H1 (cell line): ENCODE measurements at regions not wholly inside any gene's neighbourhood (a gene's known extent, or its start where the extent isn't known, plus 50 kb on each side); places are given as distances from the start of the nearest gene placed in this dataset.

Source experiments
- CTCF ChIA-PET: fragments of 300-600 bp; sonication (Branson Sonifier 250); formaldehyde crosslinking; loops from one replicate; lab custom pipeline; 2021; ENCODE audit not compliant: partially characterized antibody; lab: Charles Lee
- POLR2A ChIA-PET: fragments of 300-600 bp; sonication (Branson Sonifier 250); formaldehyde crosslinking; loops from one replicate; lab custom pipeline; 2021; ENCODE audit warnings: inconsistent platforms; ENCODE audit not compliant: partially characterized antibody; lab: Charles Lee
- DNase-seq, 2 experiments: peaks; one replicate each; pipeline versions ENCODE4 v3.0.0 to v3.0.0-alpha.2; 2010 to 2022; ENCODE audit warnings: low spot score in 2 of 2, low read depth in 1 of 2, mixed read lengths in 1 of 2
- FAIRE-seq: peaks from 2 replicates; lab custom pipeline; 2011; peaks lifted over from hg19 to GRCh38; lab: Jason Lieb, UNC
- H2AFZ ChIP-seq: 2 replicates; pipeline ENCODE4 v1.8.1; 2012; ENCODE audit warnings: low read length, inconsistent platforms
- H2AK5ac ChIP-seq: 2 replicates; pipeline ENCODE4 v1.6.1; 2013; ENCODE audit warnings: low read depth, low read length
- H2BK120ac ChIP-seq: replicated peaks from 2 replicates; pipeline ENCODE3; 2013; ENCODE audit warnings: low read depth, low read length, inconsistent platforms
- H2BK12ac ChIP-seq: 2 replicates; pipeline ENCODE4 v1.6.1; 2013; ENCODE audit warnings: low read depth, low read length
- H2BK15ac ChIP-seq: 2 replicates; pipeline ENCODE4 v1.6.1; 2013; ENCODE audit warnings: low read length
- H2BK20ac ChIP-seq: 2 replicates; pipeline ENCODE4 v1.6.1; 2013; ENCODE audit warnings: low read length
- H2BK5ac ChIP-seq: 2 replicates; pipeline ENCODE4 v1.6.1; 2013; ENCODE audit warnings: low read depth, low read length
- H3K14ac ChIP-seq: 2 replicates; pipeline ENCODE4 v1.6.1; 2013; ENCODE audit warnings: inconsistent platforms; ENCODE audit not compliant: insufficient read length
- H3K18ac ChIP-seq: 2 replicates; pipeline ENCODE4 v1.6.1; 2013; ENCODE audit warnings: low read length; ENCODE audit errors: extremely low read depth
- H3K23ac ChIP-seq: 2 replicates; pipeline ENCODE4 v1.6.1; 2013; ENCODE audit warnings: inconsistent platforms; ENCODE audit not compliant: insufficient read length
- H3K23me2 ChIP-seq: 2 replicates; pipeline ENCODE4 v1.6.1; 2013; ENCODE audit warnings: low read depth, low read length
- H3K27ac ChIP-seq: 2 replicates; pipeline ENCODE4 v1.6.1; 2011; ENCODE audit warnings: low read depth, low read length, inconsistent platforms
- H3K27me3 ChIP-seq, 4 experiments: replicated peaks in 1 of 4; 1 replicate in 1 of 4; 2 replicates in 3 of 4; pipeline versions ENCODE4 v1.6.1 to v1.8.1; 2011 to 2013; ENCODE audit warnings: low read length in 3 of 4, mild to moderate bottlenecking in 3 of 4, inconsistent platforms in 2 of 4, mixed read lengths in 2 of 4, moderate library complexity in 1 of 4; ENCODE audit not compliant: control insufficient read depth in 3 of 4, insufficient read depth in 3 of 4; ENCODE audit errors: extremely low read depth in 1 of 4
- H3K36me3 ChIP-seq, 4 experiments: 2 replicates each; pipeline versions ENCODE4 v1.6.1 to v1.8.1; 2011 to 2013; ENCODE audit warnings: mild to moderate bottlenecking in 4 of 4, low read length in 3 of 4, moderate library complexity in 2 of 4, control low read depth in 1 of 4, inconsistent platforms in 1 of 4; ENCODE audit not compliant: insufficient read depth in 4 of 4, control insufficient read depth in 2 of 4
- H3K4ac ChIP-seq: replicated peaks from 2 replicates; pipeline ENCODE3; 2013; ENCODE audit warnings: low read length, low read depth, mixed read lengths, inconsistent platforms; ENCODE audit not compliant: insufficient read length
- H3K4me1 ChIP-seq, 4 experiments: replicated peaks in 1 of 4; 1 replicate in 1 of 4; 2 replicates in 3 of 4; pipeline versions ENCODE4 v1.6.1 to v1.8.1; 2011 to 2013; ENCODE audit warnings: low read length in 3 of 4, inconsistent platforms in 2 of 4, mixed read lengths in 1 of 4; ENCODE audit not compliant: insufficient read depth in 4 of 4, control insufficient read depth in 3 of 4
- H3K4me2 ChIP-seq, 2 experiments: 2 replicates each; pipeline versions ENCODE4 v1.6.1 to v1.8.1; 2011 to 2013; ENCODE audit warnings: low read depth in 2 of 2, low read length in 2 of 2, control low read depth in 1 of 2, inconsistent platforms in 1 of 2, mild to moderate bottlenecking in 1 of 2; ENCODE audit not compliant: insufficient read depth in 1 of 2
- H3K4me3 ChIP-seq, 4 experiments: fragments of 200-600, 300-600 bp in 1 of 4; sonication (generic), shearing (Covaris generic), sonication (Bioruptor Twin) in 1 of 4; 2 replicates each; pipeline versions ENCODE4 v1.5.1 to v1.8.1; 2011 to 2016; ENCODE audit warnings: low read length in 4 of 4, low read depth in 3 of 4, control low read depth in 2 of 4, inconsistent platforms in 2 of 4, mild to moderate bottlenecking in 2 of 4, mixed read lengths in 1 of 4, moderate library complexity in 1 of 4; ENCODE audit not compliant: insufficient read depth in 2 of 4; ENCODE audit errors: extremely low read depth in 1 of 4
- H3K56ac ChIP-seq: replicated peaks from 2 replicates; pipeline ENCODE3; 2013; ENCODE audit warnings: low read depth, mild to moderate bottlenecking, mixed read lengths, low read length, inconsistent platforms; ENCODE audit not compliant: insufficient read length
- H3K79me1 ChIP-seq: 2 replicates; pipeline ENCODE4 v1.6.1; 2013; ENCODE audit warnings: low read depth, low read length, control low read depth
- H3K79me2 ChIP-seq, 2 experiments: 2 replicates each; pipeline versions ENCODE4 v1.6.1 to v1.8.1; 2012 to 2013; ENCODE audit warnings: low read length in 2 of 2, mild to moderate bottlenecking in 2 of 2, inconsistent platforms in 1 of 2; ENCODE audit not compliant: insufficient read depth in 2 of 2, control insufficient read depth in 1 of 2
- H3K9ac ChIP-seq, 4 experiments: replicated peaks in 1 of 4; 1 replicate in 1 of 4; 2 replicates in 3 of 4; pipeline versions ENCODE4 v1.6.1 to v1.8.1; 2011 to 2013; ENCODE audit warnings: low read depth in 3 of 4, low read length in 3 of 4, control low read depth in 2 of 4, mild to moderate bottlenecking in 2 of 4, moderate library complexity in 2 of 4, inconsistent platforms in 1 of 4; ENCODE audit errors: extremely low read depth in 1 of 4
- H3K9me3 ChIP-seq, 2 experiments: 2 replicates each; pipeline versions ENCODE4 v1.6.1 to v1.8.1; 2012 to 2013; ENCODE audit warnings: mild to moderate bottlenecking in 2 of 2, moderate library complexity in 2 of 2, control low read depth in 1 of 2, inconsistent platforms in 1 of 2, low read depth in 1 of 2, low read length in 1 of 2, mixed read lengths in 1 of 2; ENCODE audit not compliant: insufficient read depth in 2 of 2
- H4K20me1 ChIP-seq, 2 experiments: replicated peaks in 1 of 2; 2 replicates each; pipeline versions ENCODE3 to v1.8.1; 2011 to 2013; ENCODE audit warnings: inconsistent platforms in 2 of 2, low read length in 2 of 2, mild to moderate bottlenecking in 1 of 2; ENCODE audit not compliant: insufficient read depth in 2 of 2, control insufficient read depth in 1 of 2
- H4K5ac ChIP-seq: 2 replicates; pipeline ENCODE4 v1.6.1; 2013; ENCODE audit warnings: low read length, low read depth, mixed read lengths, inconsistent platforms; ENCODE audit not compliant: insufficient read length
- H4K8ac ChIP-seq: 2 replicates; pipeline ENCODE4 v1.8.0; 2013; ENCODE audit warnings: mild to moderate bottlenecking, moderate library complexity, low read length, inconsistent platforms; ENCODE audit not compliant: insufficient read depth; ENCODE audit errors: extremely low read depth
- H4K91ac ChIP-seq: replicated peaks from 2 replicates; pipeline ENCODE3; 2013; ENCODE audit warnings: low read length, mixed read lengths, inconsistent platforms; ENCODE audit not compliant: insufficient read length
- BRCA1 ChIP-seq: IDR thresholded peaks from 2 replicates; pipeline ENCODE4 v1.6.1; 2012; ENCODE audit warnings: low read depth, low read length, improper control_type of control experiment
- RBBP5 ChIP-seq: IDR thresholded peaks from 2 replicates; pipeline ENCODE4 v1.7.1; 2012; ENCODE audit warnings: low read depth, mild to moderate bottlenecking, inconsistent platforms, low read length, moderate library complexity, borderline replicate concordance
- SIX5 ChIP-seq: IDR thresholded peaks from 2 replicates; pipeline ENCODE4 v1.6.1; 2011; ENCODE audit warnings: mild to moderate bottlenecking, low read depth, low read length
- WGBS, 2 experiments: shearing (Covaris generic) in 1 of 2; methylation state at CpG; one replicate each; pipeline versions ENCODE4 v1.1.6 to v1.1.7; 2013 to 2015; ENCODE audit warnings: low lambda C conversion rate in 2 of 2, mixed read lengths in 2 of 2, inconsistent platforms in 1 of 2, low coverage in 1 of 2, missing lambda C conversion rate in 1 of 2; ENCODE audit not compliant: insufficient replicate concordance in 2 of 2, insufficient coverage in 1 of 2, insufficient read length in 1 of 2; ENCODE audit errors: extremely low coverage in 1 of 2, missing lambda C conversion rate in 1 of 2; 5-methylcytosine and 5-hydroxymethylcytosine counted together
- TF ChIP-seq, protein P1 (sequence below): IDR thresholded peaks from 2 replicates; pipeline ENCODE4 v1.6.1; 2012; ENCODE audit warnings: inconsistent platforms

DNA sequence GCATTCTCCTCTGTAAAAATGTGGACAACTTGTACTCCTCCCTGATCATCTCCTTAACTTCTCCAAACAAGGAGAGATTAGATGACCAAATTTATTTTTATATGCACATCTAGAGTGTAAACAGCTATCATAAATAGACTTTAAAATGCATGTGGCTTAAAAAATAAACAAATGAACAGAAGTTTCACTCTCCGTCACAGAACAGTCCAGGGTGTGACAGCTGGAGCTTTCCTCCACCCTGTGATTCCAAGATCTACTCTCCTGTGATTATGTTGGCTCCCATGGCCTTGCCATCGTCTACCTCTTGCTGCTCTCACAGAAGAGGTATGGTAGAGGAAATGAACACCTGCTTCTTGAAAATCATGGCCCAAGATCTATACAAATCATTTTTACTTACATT is 560.2 kb downstream of the TOX3 start:
- no peak overlapping the region for H2AFZ ChIP-seq
- H3K9ac ChIP-seq = no peak overlapping the region
- WGBS, 2 experiments = 89% methylated on average over 2 of the region's 2 CpGs; no CpG with 5 or more reads in 1 of the 2 experiments
- H4K20me1 ChIP-seq = no peaks in the 10 kb centered on the region
- no peaks in the 10 kb centered on the region for H3K27me3 ChIP-seq
- TF ChIP-seq RBBP5 (no peak), BRCA1 (no peak), SIX5 (no peak)
- TF ChIP-seq, protein P1, sequence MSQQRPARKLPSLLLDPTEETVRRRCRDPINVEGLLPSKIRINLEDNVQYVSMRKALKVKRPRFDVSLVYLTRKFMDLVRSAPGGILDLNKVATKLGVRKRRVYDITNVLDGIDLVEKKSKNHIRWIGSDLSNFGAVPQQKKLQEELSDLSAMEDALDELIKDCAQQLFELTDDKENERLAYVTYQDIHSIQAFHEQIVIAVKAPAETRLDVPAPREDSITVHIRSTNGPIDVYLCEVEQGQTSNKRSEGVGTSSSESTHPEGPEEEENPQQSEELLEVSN = no peak
- TF ChIP-seq, all 59 proteins: peak for 0
- Histone ChIP-seq H2AK5ac (no peak overlapping the region), H3K79me2 (no peaks in the 10 kb centered on the region), H3K27ac (no peak overlapping the region), H3K4ac (no peak overlapping the region), H4K91ac (no peak overlapping the region), H3K9me3 (no peaks in the 10 kb centered on the region), H3K79me1 (no peaks in the 10 kb centered on the region), H2BK12ac (no peak overlapping the region), H3K14ac (no peak overlapping the region), H4K5ac (no peak overlapping the region), H2BK15ac (no peak overlapping the region), H3K4me3 (no peak overlapping the region), H3K23me2 (no peaks in the 10 kb centered on the region), H3K56ac (no peak overlapping the region), H3K4me2 (no peak overlapping the region), H3K18ac (no peak overlapping the region), H2BK20ac (no peak overlapping the region), H3K36me3 (no peaks in the 10 kb centered on the region), H4K8ac (no peak overlapping the region), H3K23ac (no peak overlapping the region), H2BK120ac (no peak overlapping the region), H2BK5ac (no peak overlapping the region), H3K4me1 (no peaks in the 10 kb centered on the region)
- POLR2A ChIA-PET = no interaction called here
- DNase-seq (no peak), FAIRE-seq (no peak)
- CTCF ChIA-PET = interaction anchor here (1.4 to 2.1 kb wide), 2 partner anchors 11 to 169 kb away, joined by 4 to 20 read pairs; no protein-coding TSS in a partner anchor
